Activated CD8-positive, alpha-beta T cell treated with anti-CD3 and anti-CD28 coated beads, Interleukin-2, amount 10 ng/mL, durations not matched to agents 7 days and 5 days (primary cell): ENCODE measurements at regions not wholly inside any gene's neighbourhood (a gene's known extent, or its start where the extent isn't known, plus 50 kb on each side); places are given as distances from the start of the nearest gene placed in this dataset.

Experiments used
- ATAC-seq: fragments of 150-1000 bp; cut with Tn5 transposase; one replicate; pipeline ENCODE4 v1.10.0; 2021; ENCODE audit warnings: moderate library complexity
- CTCF ChIA-PET: fragments of 350-600 bp; sonication (Branson Sonifier 250); formaldehyde crosslinking; loops from one replicate; lab custom pipeline; 2021; ENCODE audit warnings: antibody characterized with exemption; lab: Charles Lee
- POLR2A ChIA-PET: fragments of 350-600 bp; sonication (Branson Sonifier 250); formaldehyde crosslinking; loops from one replicate; lab custom pipeline; 2021; ENCODE audit warnings: antibody characterized with exemption; lab: Charles Lee
- DNase-seq: peaks from one replicate; pipeline ENCODE4 v3.0.0-alpha.2; 2020
- H3K27ac Mint-ChIP-seq: one replicate; pipeline ENCODE4 v1.8.0; 2021; ENCODE audit warnings: mild to moderate bottlenecking, mixed read lengths
- H3K27me3 Mint-ChIP-seq: one replicate; pipeline ENCODE4 v1.8.0; 2021; ENCODE audit warnings: low read depth, mixed read lengths
- H3K36me3 Mint-ChIP-seq: one replicate; pipeline ENCODE4 v1.8.0; 2021; ENCODE audit warnings: low read depth, mixed read lengths
- H3K4me1 Mint-ChIP-seq: one replicate; pipeline ENCODE4 v1.8.0; 2021; ENCODE audit warnings: low read depth, mixed read lengths
- H3K4me3 Mint-ChIP-seq: one replicate; pipeline ENCODE4 v1.8.0; 2021; ENCODE audit warnings: mild to moderate bottlenecking, mixed read lengths
- H3K9me3 Mint-ChIP-seq: one replicate; pipeline ENCODE4 v1.8.0; 2022; ENCODE audit warnings: mixed read lengths; ENCODE audit not compliant: insufficient read depth

GRCh38 chrX:57204306-57204705 lies 67.1 kb upstream of the SPIN2A start:
- H3K27me3 Mint-ChIP-seq = no peaks in the 10 kb centered on the region
- no peaks in the 10 kb centered on the region for H3K9me3 Mint-ChIP-seq
- no peaks in the 10 kb centered on the region for H3K4me1 Mint-ChIP-seq
- POLR2A ChIA-PET = no interaction called here
- DNase-seq (no peak), ATAC-seq (no peak)
- CTCF ChIA-PET = no interaction called here
- no peak overlapping the region for H3K4me3 Mint-ChIP-seq
- no peak overlapping the region for H3K27ac Mint-ChIP-seq
- H3K36me3 Mint-ChIP-seq = peaks cover 1% of the 10 kb centered on the region

GRCh38 chrX:57211906-57212305 lies 74.6 kb upstream of the FAAH2 start:
- Mint-ChIP-seq H3K36me3 (no peaks in the 10 kb centered on the region), H3K4me3 (no peak overlapping the region), H3K27ac (no peak overlapping the region), H3K4me1 (no peaks in the 10 kb centered on the region), H3K27me3 (no peaks in the 10 kb centered on the region), H3K9me3 (no peaks in the 10 kb centered on the region)
- ChIA-PET CTCF (no interaction called here), POLR2A (no interaction called here)
- DNase-seq = no peak
- no peak for ATAC-seq

GRCh38 chrX:57227691-57228090 lies 58.8 kb upstream of the FAAH2 start:
- Mint-ChIP-seq H3K4me1 (peaks cover 5% of the 10 kb centered on the region), H3K36me3 (peaks cover 5% of the 10 kb centered on the region), H3K27me3 (no peaks in the 10 kb centered on the region), H3K9me3 (no peaks in the 10 kb centered on the region), H3K27ac (no peak overlapping the region), H3K4me3 (no peak overlapping the region)
- POLR2A ChIA-PET = no interaction called here
- CTCF ChIA-PET = no interaction called here
- DNase-seq (peak; percentile 20), ATAC-seq (no peak)

DNA sequence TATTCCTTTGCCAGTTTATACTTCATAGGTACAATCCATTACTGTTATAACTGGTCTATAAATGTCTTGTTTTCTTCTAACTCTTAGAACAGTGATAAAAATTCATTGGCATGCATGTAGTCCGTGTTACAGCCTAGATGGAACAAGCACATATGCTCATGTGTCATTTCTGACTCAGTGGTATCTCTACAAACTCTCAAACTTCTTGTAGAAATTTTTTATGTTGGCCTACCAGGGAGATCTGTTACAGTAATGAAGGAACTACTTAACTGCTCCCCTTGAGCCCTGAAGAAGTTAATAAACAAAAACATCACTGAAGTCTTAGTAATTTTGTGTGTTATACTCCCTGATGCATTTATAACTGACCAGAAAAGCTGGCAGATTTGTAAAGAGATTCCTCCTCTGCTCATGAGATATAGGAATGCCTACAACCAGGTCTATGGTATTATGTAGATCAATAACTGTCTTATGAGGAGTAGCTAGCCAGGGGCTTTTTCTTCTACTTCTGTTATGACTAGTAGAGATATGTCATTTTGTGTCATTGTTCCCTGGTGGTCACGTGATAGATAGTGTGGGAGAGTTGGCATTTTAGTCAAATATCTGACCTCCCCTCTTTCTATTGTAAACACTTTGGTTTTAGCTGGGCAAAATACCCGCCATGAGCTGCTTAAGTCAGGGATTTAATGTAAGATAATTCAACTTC lies 53.7 kb upstream of the FAAH2 start:
- Mint-ChIP-seq H3K27ac (no peak overlapping the region), H3K27me3 (no peaks in the 10 kb centered on the region), H3K36me3 (no peaks in the 10 kb centered on the region), H3K9me3 (no peaks in the 10 kb centered on the region), H3K4me3 (no peak overlapping the region), H3K4me1 (peaks cover 4% of the 10 kb centered on the region)
- no peak for DNase-seq
- no peak for ATAC-seq
- ChIA-PET POLR2A (no interaction called here), CTCF (no interaction called here)
